Adrenal gland (tissue), 9 donors: ENCODE measurements at regions not wholly inside any gene's neighbourhood (a gene's known extent, or its start where the extent isn't known, plus 50 kb on each side); places are given as distances from the start of the nearest gene placed in this dataset.
"Not testable (repeated sequence)": the region's sequence is repeated elsewhere in the genome, so short reads cannot be mapped to it uniquely, and the experiment has no call there.

Experiments used
- DNase-seq, 7 donors: peaks; one replicate each; pipeline ENCODE4 v3.0.0-alpha.2; 2019 to 2020
- H3K27ac ChIP-seq, 5 donors: fragments of 200-600 bp; sonication (generic) in 4 of 5; 1 replicate in 3 of 5; 2 replicates in 2 of 5; pipeline versions ENCODE4 v1.5.1 to v1.8.0; 2016 to 2020; ENCODE audit warnings: mild to moderate bottlenecking in 1 of 5
- H3K27me3 ChIP-seq: fragments of 200-600 bp; 2 replicates; pipeline ENCODE4 v1.8.0; 2021
- H3K36me3 ChIP-seq, 2 donors: fragments of 200-600 bp; replicated peaks in 1 of 2; 1 replicate in 1 of 2; 2 replicates in 1 of 2; pipeline versions ENCODE4 v1.5.1 to v1.8.0; 2018 to 2022
- H3K4me1 ChIP-seq, 2 donors: fragments of 200-600 bp; replicated peaks in 1 of 2; 1 replicate in 1 of 2; 2 replicates in 1 of 2; pipeline versions ENCODE4 v1.5.1 to v1.8.0; 2018 to 2021
- H3K4me3 ChIP-seq, 4 donors: fragments of 200-600 bp; sonication (generic) in 3 of 4; one replicate each; pipeline ENCODE4 v1.5.1; 2016 to 2018
- H3K9me3 ChIP-seq, 3 donors: fragments of 200-600 bp; sonication (generic) in 1 of 3; replicated peaks in 1 of 3; 1 replicate in 2 of 3; 2 replicates in 1 of 3; pipeline versions ENCODE4 v1.5.1 to v1.8.0; 2016 to 2021
- POLR2A ChIP-seq, 2 donors: fragments of 450-650 bp; IDR thresholded peaks; one replicate each; pipeline ENCODE4 v1.6.1; 2017; ENCODE audit warnings: antibody characterized with exemption in 2 of 2, mild to moderate bottlenecking in 2 of 2, moderate library complexity in 1 of 2
- WGBS, 4 donors: extraction: QIAGEN DNeasy Blood & Tissue Kit in 2 of 4; methylation state at CpG; one replicate each; pipeline versions ENCODE4 v1.1.5 to v1.1.7; 2013 to 2017; 5-methylcytosine and 5-hydroxymethylcytosine counted together
- intact Hi-C, 2 donors: fragments of 100-400 bp; cut with DNase I; formaldehyde crosslinking; loops; one replicate each; pipeline versions ENCODE4 v1.14.1 to v1.15.0; 2022 to 2023
- TF ChIP-seq, protein P1 (sequence below), 6 experiments: fragments of 450-650 bp in 4 of 6; fragments of 200-600 bp in 2 of 6; sonication (generic) in 1 of 6; IDR thresholded peaks; 1 replicate in 5 of 6; 2 replicates in 1 of 6; pipeline versions ENCODE4 v1.5.1 to v1.8.0; 2016 to 2021; ENCODE audit warnings: antibody characterized with exemption in 6 of 6, mild to moderate bottlenecking in 2 of 6, moderate library complexity in 1 of 6
- donor health status: healthy with polysubstance abuse.
- donor health status: Bipolar disorder and iron deficiency.
- donor health status: DM: yes; HTN: yes; CAD: no.
- donor health status: DM: no; HTN: no; CAD: no.
- donor health status: DM: no; HTN: no; CAD: no.

DNA sequence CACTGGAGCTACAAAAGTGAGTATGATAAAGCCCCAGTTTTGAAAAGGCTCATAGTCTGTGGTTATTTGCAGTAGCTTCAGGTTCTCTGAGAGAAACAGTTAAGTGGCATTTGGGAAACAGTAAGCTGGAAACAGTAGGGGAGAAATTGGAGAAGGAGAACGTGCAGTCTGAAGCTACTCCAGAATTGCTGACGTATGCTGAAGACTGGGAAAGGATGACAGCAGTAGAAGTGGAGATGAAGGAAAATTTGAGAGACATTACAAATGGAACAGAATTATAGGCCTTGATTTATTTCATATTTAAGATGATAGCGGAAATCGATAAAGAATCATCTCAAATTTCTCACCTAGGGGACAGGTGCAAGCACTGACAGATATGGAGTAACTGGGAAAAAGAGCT, 248.8 kb downstream of the CAAP1 start:
- no peaks in the 10 kb centered on the region for H3K27me3 ChIP-seq
- H3K4me1 ChIP-seq = no peaks in the 10 kb centered on the region
- H3K9me3 ChIP-seq = no peaks in the 10 kb centered on the region
- DNase-seq = no peak
- H3K36me3 ChIP-seq = no peaks in the 10 kb centered on the region
- intact Hi-C loops = no loop called here
- no peak overlapping the region for H3K27ac ChIP-seq
- 73 to 82% (median 80%) methylated on average over 4 of the region's 4 CpGs for WGBS, 4 donors
- no peak for TF ChIP-seq POLR2A (IDR thresholded peaks at IDR 0.05)
- TF ChIP-seq, protein P1, sequence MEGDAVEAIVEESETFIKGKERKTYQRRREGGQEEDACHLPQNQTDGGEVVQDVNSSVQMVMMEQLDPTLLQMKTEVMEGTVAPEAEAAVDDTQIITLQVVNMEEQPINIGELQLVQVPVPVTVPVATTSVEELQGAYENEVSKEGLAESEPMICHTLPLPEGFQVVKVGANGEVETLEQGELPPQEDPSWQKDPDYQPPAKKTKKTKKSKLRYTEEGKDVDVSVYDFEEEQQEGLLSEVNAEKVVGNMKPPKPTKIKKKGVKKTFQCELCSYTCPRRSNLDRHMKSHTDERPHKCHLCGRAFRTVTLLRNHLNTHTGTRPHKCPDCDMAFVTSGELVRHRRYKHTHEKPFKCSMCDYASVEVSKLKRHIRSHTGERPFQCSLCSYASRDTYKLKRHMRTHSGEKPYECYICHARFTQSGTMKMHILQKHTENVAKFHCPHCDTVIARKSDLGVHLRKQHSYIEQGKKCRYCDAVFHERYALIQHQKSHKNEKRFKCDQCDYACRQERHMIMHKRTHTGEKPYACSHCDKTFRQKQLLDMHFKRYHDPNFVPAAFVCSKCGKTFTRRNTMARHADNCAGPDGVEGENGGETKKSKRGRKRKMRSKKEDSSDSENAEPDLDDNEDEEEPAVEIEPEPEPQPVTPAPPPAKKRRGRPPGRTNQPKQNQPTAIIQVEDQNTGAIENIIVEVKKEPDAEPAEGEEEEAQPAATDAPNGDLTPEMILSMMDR (IDR thresholded peaks at IDR 0.05) = no peak
- no peak overlapping the region for H3K4me3 ChIP-seq

DNA sequence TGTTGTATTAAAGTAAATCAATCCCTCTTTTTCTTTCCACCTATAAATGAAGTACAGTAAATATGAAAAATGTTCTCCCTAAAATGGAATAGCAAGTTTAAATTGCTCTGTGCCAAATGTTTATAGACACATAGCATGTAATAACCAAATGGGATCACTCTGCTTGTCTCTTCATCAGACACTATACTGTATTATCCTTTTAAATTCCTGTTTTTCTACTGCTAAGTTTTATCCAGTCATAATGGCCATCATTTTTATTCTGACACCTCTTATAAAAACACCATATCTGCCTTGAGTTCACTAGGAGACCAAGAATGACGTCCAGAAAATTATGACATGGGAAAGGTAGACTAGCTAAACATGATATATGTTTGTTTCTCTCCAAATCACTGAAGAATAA, 252.8 kb downstream of the CAAP1 start:
- 32 to 57% (median 43%) methylated on average over 1 of the region's 1 CpG for WGBS, 4 donors
- H3K27me3 ChIP-seq = no peaks in the 10 kb centered on the region
- intact Hi-C loops = loop anchor here in 1 of 2 donors (10.0 kb wide), 1 partner anchor 65 kb away; no protein-coding TSS in a partner anchor

DNA sequence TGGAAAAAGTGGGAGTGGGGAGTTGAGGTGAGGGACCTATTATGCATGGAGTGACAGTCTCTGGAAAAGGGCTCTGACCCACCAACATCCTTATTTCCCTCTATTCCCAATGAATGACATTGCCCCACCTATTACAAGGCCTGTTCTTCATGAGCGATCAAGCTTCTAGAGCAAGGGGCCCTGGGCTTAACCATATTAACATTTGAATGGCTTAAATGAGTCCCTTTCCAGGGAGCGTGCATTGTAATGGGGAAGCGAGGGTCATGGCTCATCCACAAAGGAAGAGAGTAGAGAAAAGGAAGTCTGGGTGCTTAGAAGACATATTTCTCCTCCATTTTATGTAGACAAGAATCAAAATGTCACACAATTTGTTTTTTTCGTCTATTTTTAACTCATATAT, 255.5 kb downstream of the CAAP1 start:
- intact Hi-C loops = loop anchor here in 1 of 2 donors (10.0 kb wide), 1 partner anchor 62 kb away; no protein-coding TSS in a partner anchor
- H3K27me3 ChIP-seq = no peaks in the 10 kb centered on the region
- H3K36me3 ChIP-seq = no peaks in the 10 kb centered on the region
- H3K4me1 ChIP-seq = no peaks in the 10 kb centered on the region
- 47 to 65% (median 54%) methylated on average over 4 of the region's 4 CpGs for WGBS, 4 donors
- no peak overlapping the region for H3K4me3 ChIP-seq
- no peaks in the 10 kb centered on the region for H3K9me3 ChIP-seq
- DNase-seq = no peak
- H3K27ac ChIP-seq = no peak overlapping the region
- TF ChIP-seq POLR2A (IDR thresholded peaks at IDR 0.05) = no peak

More for the DNA sequence above, 252.8 kb downstream of the CAAP1 start:
- Histone ChIP-seq H3K9me3 (no peaks in the 10 kb centered on the region), H3K4me1 (no peaks in the 10 kb centered on the region), H3K4me3 (no peak overlapping the region), H3K36me3 (no peaks in the 10 kb centered on the region), H3K27ac (no peak overlapping the region)
- TF ChIP-seq POLR2A (IDR thresholded peaks at IDR 0.05) = no peak
- TF ChIP-seq, protein P1 (IDR thresholded peaks at IDR 0.05) = no peak
- DNase-seq = no peak

DNA sequence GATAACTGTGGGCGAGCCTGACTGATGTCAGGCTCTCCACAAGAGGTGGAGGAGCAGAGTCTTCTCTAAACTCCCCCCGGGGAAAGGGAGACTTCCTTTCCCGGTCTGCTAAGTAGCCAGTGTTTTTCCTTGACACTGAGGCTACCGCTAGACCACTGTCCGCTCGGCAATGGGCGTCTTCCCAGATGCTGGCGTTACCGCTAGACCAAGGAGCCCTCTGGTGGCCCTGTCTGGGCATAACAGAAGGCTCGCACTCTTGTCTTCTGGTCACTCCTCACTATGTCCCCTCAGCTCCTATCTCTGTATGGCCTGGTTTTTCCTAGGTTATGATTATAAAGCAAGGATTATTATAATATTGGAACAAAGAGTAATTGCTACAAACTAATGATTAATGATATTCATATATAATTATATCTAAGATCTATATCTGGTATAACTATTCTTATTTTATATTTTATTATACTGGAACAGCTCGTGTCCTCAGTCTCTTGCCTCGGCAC, 278.7 kb downstream of the CAAP1 start:
- H3K9me3 ChIP-seq, H3K36me3 ChIP-seq, H3K4me3 ChIP-seq, H3K27me3 ChIP-seq, H3K4me1 ChIP-seq, H3K27ac ChIP-seq, intact Hi-C loops: not testable (repeated sequence)
- DNase-seq = peak in 5 of 7 donors; percentile 17 to 59 (median 32)
- 34 to 78% (median 59%) methylated on average over 9 to 12 of the region's 12 CpGs for WGBS, 4 donors
- TF ChIP-seq, protein P1 (IDR thresholded peaks at IDR 0.05) = peak in 5 of 6 experiments; percentile 28 to 54 (median 39)

DNA sequence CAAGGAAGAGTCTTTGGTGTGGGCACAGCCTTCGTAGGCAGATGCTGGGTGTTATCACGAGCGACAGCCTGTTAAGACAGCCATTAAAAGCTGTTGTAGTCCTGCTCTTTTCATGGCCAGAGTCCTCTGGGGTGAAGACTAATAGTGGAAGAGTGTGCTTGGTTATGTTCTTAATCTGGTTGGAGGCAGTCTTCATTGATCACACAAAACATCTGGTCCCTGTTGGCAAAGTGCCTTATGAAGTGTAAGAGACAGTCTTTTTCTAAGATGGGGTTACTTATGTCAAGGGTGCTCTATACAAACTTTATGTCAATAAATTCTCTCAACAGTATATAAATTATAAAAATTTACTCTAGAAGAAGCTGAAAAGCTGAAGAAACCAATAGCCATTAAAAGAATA, 280.4 kb downstream of the CAAP1 start:
- no peaks in the 10 kb centered on the region for H3K9me3 ChIP-seq
- DNase-seq = no peak
- H3K36me3 ChIP-seq = no peaks in the 10 kb centered on the region
- H3K27me3 ChIP-seq = no peaks in the 10 kb centered on the region
- H3K27ac ChIP-seq = no peak overlapping the region
- H3K4me3 ChIP-seq = no peak overlapping the region
- 52 to 73% (median 69%) methylated on average over 3 of the region's 3 CpGs for WGBS, 4 donors
- TF ChIP-seq, protein P1 (IDR thresholded peaks at IDR 0.05) = no peak
- TF ChIP-seq POLR2A (IDR thresholded peaks at IDR 0.05) = no peak
- H3K4me1 ChIP-seq = no peaks in the 10 kb centered on the region
- intact Hi-C loops = no loop called here
